ENCODE measurements at regions not wholly inside any gene's neighbourhood (a gene's known extent, or its start where the extent isn't known, plus 50 kb on each side); places are given as distances from the start of the nearest gene placed in this dataset.
A peak's percentile ranks its signal among the peaks of the same experiment; 100 is the strongest.

GRCh38 chr11:115924744-115925567 is 420.7 kb upstream of the CADM1 start:
- peaks cover 27% of the 10 kb centered on the region for H3K4me1 Mint-ChIP-seq
- no peaks in the 10 kb centered on the region for H3K9me3 Mint-ChIP-seq
- H3K36me3 Mint-ChIP-seq (ENCODE audit: low read depth): peaks cover 3% of the 10 kb centered on the region
- no peak overlapping the region for H3K4me3 Mint-ChIP-seq
- H3K27ac Mint-ChIP-seq: no peak overlapping the region
- H3K27me3 Mint-ChIP-seq (ENCODE audit: low read depth): peaks cover 6% of the 10 kb centered on the region
- TF ChIP-seq CTCF (IDR thresholded peaks at IDR 0.05; ENCODE audit: unreplicated experiment in 3 of 3): no peak

GRCh38 chr11:115922876-115923275 is 418.7 kb upstream of the CADM1 start:
- H3K36me3 Mint-ChIP-seq (ENCODE audit: low read depth): peaks cover 3% of the 10 kb centered on the region
- H3K4me3 Mint-ChIP-seq: no peak overlapping the region
- H3K4me1 Mint-ChIP-seq: peaks cover 38% of the 10 kb centered on the region
- H3K27ac Mint-ChIP-seq: peak overlapping the region in 2 of 3 experiments; percentile 8
- peaks cover 9% of the 10 kb centered on the region for H3K27me3 Mint-ChIP-seq (ENCODE audit: low read depth)
- no peak for TF ChIP-seq CTCF (IDR thresholded peaks at IDR 0.05; ENCODE audit: unreplicated experiment in 3 of 3)
- no peaks in the 10 kb centered on the region for H3K9me3 Mint-ChIP-seq

GRCh38 chr11:115921986-115922385 is 417.8 kb upstream of the CADM1 start:
- TF ChIP-seq CTCF (IDR thresholded peaks at IDR 0.05; ENCODE audit: unreplicated experiment in 3 of 3): no peak

GRCh38 chr11:115921540-115921939 is 417.3 kb upstream of the CADM1 start:
- Mint-ChIP-seq H3K27ac (peak overlapping the region in 1 of 3 experiments; percentile 84), H3K4me1 (peaks cover 30% of the 10 kb centered on the region), H3K36me3 (ENCODE audit: low read depth) (peaks cover 3% of the 10 kb centered on the region), H3K27me3 (ENCODE audit: low read depth) (peaks cover 4% of the 10 kb centered on the region), H3K9me3 (no peaks in the 10 kb centered on the region), H3K4me3 (no peak overlapping the region)
- TF ChIP-seq CTCF (IDR thresholded peaks at IDR 0.05; ENCODE audit: unreplicated experiment in 3 of 3): no peak

More at GRCh38 chr11:115921986-115922385, 417.8 kb upstream of the CADM1 start:
- Mint-ChIP-seq H3K27me3 (ENCODE audit: low read depth) (peaks cover 5% of the 10 kb centered on the region), H3K4me3 (peak overlapping the region in 1 of 3 experiments; percentile 6), H3K9me3 (no peaks in the 10 kb centered on the region), H3K27ac (peak overlapping the region in 2 of 3 experiments; percentile 8 to 12), H3K4me1 (peaks cover 32% of the 10 kb centered on the region), H3K36me3 (ENCODE audit: low read depth) (peaks cover 3% of the 10 kb centered on the region)

- peaks cover 7% of the 10 kb centered on the region for H3K27me3 Mint-ChIP-seq (ENCODE audit: low read depth)
- no peaks in the 10 kb centered on the region for H3K36me3 Mint-ChIP-seq (ENCODE audit: low read depth)
- no peaks in the 10 kb centered on the region for H3K9me3 Mint-ChIP-seq
- H3K4me1 Mint-ChIP-seq: peaks cover 30% of the 10 kb centered on the region
- peak overlapping the region in 2 of 3 experiments; percentile 30 to 84 for H3K27ac Mint-ChIP-seq
- TF ChIP-seq CTCF (IDR thresholded peaks at IDR 0.05; ENCODE audit: unreplicated experiment in 3 of 3): no peak
- H3K4me3 Mint-ChIP-seq: no peak overlapping the region
Observed at GRCh38 chr11:115920841-115921480, 416.7 kb upstream of the CADM1 start.
